HCT116 (cell line): ENCODE measurements at regions not wholly inside any gene's neighbourhood (a gene's known extent, or its start where the extent isn't known, plus 50 kb on each side); places are given as distances from the start of the nearest gene placed in this dataset.

ENCODE experiments used
- ATAC-seq: fragments of 200-7000 bp; cut with Tn5 transposase; 2 replicates; pipeline ENCODE4 v1.9.1; 2020; ENCODE audit warnings: mild to moderate bottlenecking, moderate library complexity
- BruUV-seq: library from RNA; stranded (reverse); fragments of 400-500 nt; replicated peaks from 2 replicates; lab custom pipeline; 2021; lab: Mats Ljungman, UMichigan
- CTCF ChIA-PET: fragments of 300-600 bp; sonication (Branson Sonifier 250); formaldehyde crosslinking; loops from one replicate; lab custom pipeline; 2021; ENCODE audit warnings: antibody characterized with exemption; lab: Charles Lee
- POLR2A ChIA-PET: fragments of 300-600, 350-600 bp; sonication (Branson Sonifier 250); formaldehyde crosslinking; loops from one replicate; lab custom pipeline; 2021; ENCODE audit warnings: antibody characterized with exemption; lab: Charles Lee
- RAD21 ChIA-PET, 2 experiments: fragments of 300-600 bp; sonication (Branson Sonifier 250); formaldehyde crosslinking; loops; one replicate each; lab custom pipeline; 2023; ENCODE audit warnings: low total read pairs in 2 of 2; ENCODE audit not compliant: uncharacterized antibody in 2 of 2, unreplicated experiment in 2 of 2, low non-redundant PET in 1 of 2; lab: Charles Lee
- DNase-seq: peaks from one replicate; pipeline ENCODE4 v3.0.0-alpha.2; 2010; ENCODE audit warnings: low read depth, low spot score
- H2AFZ ChIP-seq: fragments of 200-600 bp; shearing (Covaris generic), sonication (generic); 2 replicates; pipeline ENCODE4 v1.6.1; 2017; ENCODE audit warnings: low read depth, mixed run types, mixed read lengths, antibody characterized with exemption, low read length; ENCODE audit not compliant: poor library complexity, severe bottlenecking
- H3K27ac ChIP-seq: 2 replicates; pipeline ENCODE4 v1.5.1; 2012; ENCODE audit warnings: low read depth, low read length
- H3K27me3 ChIP-seq: fragments of 200-600 bp; sonication (generic); 2 replicates; pipeline ENCODE4 v1.6.1; 2016; ENCODE audit warnings: mixed run types, low read length, mixed read lengths; ENCODE audit not compliant: insufficient read depth
- H3K36me3 ChIP-seq, 2 experiments: fragments of 200-500 bp in 1 of 2; fragments of 200-600 bp in 1 of 2; sonication (Bioruptor generic) in 1 of 2; sonication (generic) in 1 of 2; 2 replicates each; pipeline versions ENCODE4 v1.5.1 to v1.6.1; 2014 to 2016; ENCODE audit warnings: low read length in 2 of 2, inconsistent platforms in 1 of 2, mixed read lengths in 1 of 2, mixed run types in 1 of 2; ENCODE audit not compliant: insufficient read depth in 2 of 2, control insufficient read depth in 1 of 2
- H3K4me1 ChIP-seq, 2 experiments: fragments of 200-600 bp in 1 of 2; sonication (generic) in 1 of 2; 2 replicates each; pipeline versions ENCODE4 v1.5.1 to v1.6.1; 2012 to 2017; ENCODE audit warnings: low read length in 2 of 2, inconsistent platforms in 1 of 2, mild to moderate bottlenecking in 1 of 2, mixed read lengths in 1 of 2, mixed run types in 1 of 2, moderate library complexity in 1 of 2; ENCODE audit not compliant: insufficient read depth in 2 of 2, control insufficient read depth in 1 of 2
- H3K4me2 ChIP-seq: fragments of 200-600 bp; sonication (generic); 2 replicates; pipeline ENCODE4 v1.6.1; 2017; ENCODE audit warnings: mixed run types, low read length, mixed read lengths
- H3K4me3 ChIP-seq, 2 experiments: fragments of 200-600 bp in 1 of 2; sonication (generic) in 1 of 2; replicated peaks in 1 of 2; 2 replicates each; pipeline ENCODE4 v1.5.1; 2011 to 2016; ENCODE audit warnings: low read length in 2 of 2, control low read depth in 1 of 2, low read depth in 1 of 2, mild to moderate bottlenecking in 1 of 2, mixed read lengths in 1 of 2, mixed run types in 1 of 2
- H3K79me2 ChIP-seq: fragments of 200-600 bp; sonication (generic); 2 replicates; pipeline ENCODE4 v1.6.1; 2017; ENCODE audit warnings: mild to moderate bottlenecking, mixed run types, low read length, moderate library complexity, mixed read lengths; ENCODE audit not compliant: insufficient read depth
- H3K9ac ChIP-seq: fragments of 200-600 bp; sonication (generic); 2 replicates; pipeline ENCODE4 v1.6.1; 2016; ENCODE audit warnings: low read length, mixed read lengths
- H3K9me2 ChIP-seq: fragments of 200-600 bp; sonication (generic), shearing (Covaris generic); 2 replicates; pipeline ENCODE4 v1.6.1; 2017; ENCODE audit warnings: mixed run types, mild to moderate bottlenecking, moderate library complexity; ENCODE audit not compliant: insufficient read depth
- H3K9me3 ChIP-seq, 2 experiments: fragments of 200-500 bp in 1 of 2; fragments of 200-600 bp in 1 of 2; sonication (Bioruptor generic) in 1 of 2; sonication (generic) in 1 of 2; 2 replicates each; pipeline ENCODE4 v1.6.1; 2014 to 2017; ENCODE audit warnings: low read length in 2 of 2, mixed read lengths in 2 of 2, inconsistent platforms in 1 of 2, low read depth in 1 of 2, mild to moderate bottlenecking in 1 of 2, mixed run types in 1 of 2, moderate library complexity in 1 of 2; ENCODE audit not compliant: control insufficient read depth in 1 of 2, insufficient read depth in 1 of 2
- H4K20me1 ChIP-seq: fragments of 200-600 bp; sonication (generic), shearing (Covaris generic); 2 replicates; pipeline ENCODE4 v1.6.1; 2017; ENCODE audit warnings: mixed run types, mild to moderate bottlenecking, moderate library complexity; ENCODE audit not compliant: insufficient read depth
- ATF3 ChIP-seq: IDR thresholded peaks from 2 replicates; pipeline ENCODE4 v1.6.1; 2012
- CEBPB ChIP-seq: IDR thresholded peaks from 2 replicates; pipeline ENCODE4 v1.6.1; 2012; ENCODE audit warnings: low read depth
- EGR1 ChIP-seq: IDR thresholded peaks from 2 replicates; pipeline ENCODE4 v1.6.1; 2012; ENCODE audit warnings: low read depth
- ELF1 ChIP-seq: IDR thresholded peaks from 2 replicates; pipeline ENCODE4 v1.6.1; 2012; ENCODE audit warnings: low read depth, borderline replicate concordance
- EZH2 ChIP-seq: fragments of 200-600 bp; sonication (generic); IDR thresholded peaks from 2 replicates; pipeline ENCODE4 v1.6.1; 2017; ENCODE audit warnings: antibody characterized with exemption, mixed run types
- FOSL1 ChIP-seq: IDR thresholded peaks from 2 replicates; pipeline ENCODE4 v1.6.1; 2012; ENCODE audit warnings: low read depth
- JUND ChIP-seq: IDR thresholded peaks from 2 replicates; pipeline ENCODE4 v1.6.1; 2012
- POLR2A ChIP-seq: IDR thresholded peaks from 2 replicates; pipeline ENCODE4 v1.7.0; 2011; ENCODE audit warnings: borderline replicate concordance; ENCODE audit not compliant: insufficient read depth, insufficient read length; ENCODE audit errors: extremely low read depth
- POLR2AphosphoS5 ChIP-seq: IDR thresholded peaks from 2 replicates; pipeline ENCODE4 v1.6.1; 2011; ENCODE audit warnings: mild to moderate bottlenecking, low read depth, low read length, moderate library complexity
- REST ChIP-seq: IDR thresholded peaks from 2 replicates; pipeline ENCODE4 v1.6.1; 2012; ENCODE audit warnings: low read depth
- SIN3A ChIP-seq: IDR thresholded peaks from 2 replicates; pipeline ENCODE4 v1.6.1; 2012; ENCODE audit warnings: low read depth
- SP1 ChIP-seq: IDR thresholded peaks from 2 replicates; pipeline ENCODE4 v1.6.1; 2012; ENCODE audit warnings: low read depth
- SRF ChIP-seq: IDR thresholded peaks from 2 replicates; pipeline ENCODE4 v1.6.1; 2012; ENCODE audit warnings: low read depth
- ZBTB33 ChIP-seq: IDR thresholded peaks from 2 replicates; pipeline ENCODE4 v1.6.1; 2011; ENCODE audit warnings: mild to moderate bottlenecking, low read length, moderate library complexity; ENCODE audit not compliant: insufficient replicate concordance; ENCODE audit errors: extremely low read depth
- ZNF274 ChIP-seq: fragments of 200-500 bp; sonication (Bioruptor generic); IDR thresholded peaks from 2 replicates; pipeline ENCODE4 v1.6.1; 2014; ENCODE audit warnings: mild to moderate bottlenecking, low read depth, low read length, inconsistent platforms
- intact Hi-C: fragments of 100-400 bp; cut with micrococcal nuclease; formaldehyde crosslinking; loops from 2 replicates; pipeline ENCODE4 v1.10.0; 2022
- TF ChIP-seq, protein P1 (sequence below): IDR thresholded peaks from 2 replicates; pipeline ENCODE4 v1.6.1; 2012

- H4K20me1 ChIP-seq: no peaks in the 10 kb centered on the region
- RAD21 ChIA-PET: no interaction called here
- H3K36me3 ChIP-seq: no peaks in the 10 kb centered on the region
- no peaks in the 10 kb centered on the region for H3K9me3 ChIP-seq
- no peaks in the 10 kb centered on the region for H3K9me2 ChIP-seq
- no peak overlapping the region for H2AFZ ChIP-seq
- H3K27me3 ChIP-seq: no peaks in the 10 kb centered on the region
- no peaks in the 10 kb centered on the region for H3K4me1 ChIP-seq
- no TSS peak for BruUV-seq
- no peak overlapping the region for H3K4me3 ChIP-seq
- TF ChIP-seq ZNF274 (no peak), EGR1 (no peak), EZH2 (no peak), REST (no peak), ATF3 (no peak), SIN3A (no peak), SRF (no peak), POLR2A (no peak), ZBTB33 (no peak), CEBPB (no peak), FOSL1 (no peak), SP1 (no peak), ELF1 (no peak), JUND (no peak), POLR2AphosphoS5 (no peak)
- TF ChIP-seq, protein P1, sequence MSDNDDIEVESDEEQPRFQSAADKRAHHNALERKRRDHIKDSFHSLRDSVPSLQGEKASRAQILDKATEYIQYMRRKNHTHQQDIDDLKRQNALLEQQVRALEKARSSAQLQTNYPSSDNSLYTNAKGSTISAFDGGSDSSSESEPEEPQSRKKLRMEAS: no peak
- TF ChIP-seq, all 23 proteins: peak for 0
- no peaks in the 10 kb centered on the region for H3K79me2 ChIP-seq
- no peak overlapping the region for H3K9ac ChIP-seq
- ATAC-seq: no peak
- ChIA-PET CTCF (no interaction called here), POLR2A (no interaction called here)
- H3K27ac ChIP-seq: no peak overlapping the region
- intact Hi-C loops: no loop called here
- no peak overlapping the region for H3K4me2 ChIP-seq
- no peak for DNase-seq
Measured at GRCh38 chr14:71181215-71182003, 274.1 kb downstream of the PCNX1 start.
